ENCODE measurements at regions not wholly inside any gene's neighbourhood (a gene's known extent, or its start where the extent isn't known, plus 50 kb on each side); places are given as distances from the start of the nearest gene placed in this dataset.
"Not testable (repeated sequence)": the region's sequence is repeated elsewhere in the genome, so short reads cannot be mapped to it uniquely, and the experiment has no call there.

DNA sequence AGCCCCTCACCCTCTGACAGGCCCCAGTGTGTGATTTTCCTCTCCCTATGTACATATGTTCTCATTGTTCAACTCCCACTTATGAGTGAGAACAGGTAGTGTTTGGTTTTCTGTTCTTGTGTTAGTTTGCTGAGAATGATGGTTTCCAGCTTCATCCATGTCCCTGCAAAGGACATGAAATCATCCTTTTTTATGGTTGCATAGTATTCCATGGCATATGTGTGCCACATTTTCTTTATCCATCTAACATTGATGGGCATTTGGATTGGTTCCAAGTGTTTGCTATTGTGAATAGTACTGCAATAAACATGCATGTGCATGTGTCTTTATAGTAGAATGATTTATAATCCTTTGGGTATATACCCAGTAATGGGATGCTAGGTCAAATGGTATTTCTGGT is 223.7 kb upstream of the VLDLR start:
- H3K14ac ChIP-seq (replicated peaks; ENCODE audit: low read depth, low read length); H2BK20ac ChIP-seq (ENCODE audit: low read depth, low read length); H2AK9ac ChIP-seq (replicated peaks; ENCODE audit: low read depth, low read length, poor library complexity); H3K9ac ChIP-seq (ENCODE audit: low read depth, low read length); H4K91ac ChIP-seq (ENCODE audit: insufficient read depth, low read depth, low read length); intact Hi-C loops (cut with micrococcal nuclease); in situ Hi-C loops (cut with MboI; ENCODE audit: low sequenced_read_pairs); DNase-seq; dilution Hi-C loops (cut with HindIII; ENCODE audit: low sequenced_read_pairs, unreplicated experiment); H3K4me3 ChIP-seq (ENCODE audit: insufficient read depth, low read depth, low read length); ATAC-seq (ENCODE audit: low read depth); POLR2A ChIA-PET (ENCODE audit: unreplicated experiment); H3K4me2 ChIP-seq (ENCODE audit: low read depth, low read length); H3K56ac ChIP-seq (ENCODE audit: extremely low read depth, insufficient read depth, low read length); BruUV-seq (replicated peaks); H4K8ac ChIP-seq (ENCODE audit: low read depth in 2 of 2, low read length in 2 of 2); H3K4me1 ChIP-seq (ENCODE audit: control insufficient read depth, insufficient read depth, low read length); H3K9me3 ChIP-seq (ENCODE audit: control insufficient read depth, insufficient read depth, low read length); H2AFZ ChIP-seq (replicated peaks; ENCODE audit: low read length, poor library complexity); H2BK120ac ChIP-seq (ENCODE audit: low read depth, low read length); H4K5ac ChIP-seq (ENCODE audit: low read depth, low read length); CTCF ChIA-PET; H3K23ac ChIP-seq (ENCODE audit: low read depth, low read length); H3K18ac ChIP-seq (ENCODE audit: low read depth, low read length); H2AK5ac ChIP-seq (ENCODE audit: low read depth, low read length); H2BK15ac ChIP-seq (ENCODE audit: low read depth, low read length); H3K27me3 ChIP-seq (ENCODE audit: control insufficient read depth, insufficient read depth, low read length); H3K4ac ChIP-seq (ENCODE audit: low read depth, low read length); H2BK5ac ChIP-seq (ENCODE audit: low read depth, low read length, poor library complexity, severe bottlenecking); H4K20me1 ChIP-seq (ENCODE audit: insufficient read depth, low read length); H3K79me1 ChIP-seq (ENCODE audit: low read depth in 1 of 2, low read length in 2 of 2); H3K27ac ChIP-seq (ENCODE audit: insufficient read depth, low read length); H3K36me3 ChIP-seq (ENCODE audit: control insufficient read depth, insufficient read depth, low read length); H3K9me1 ChIP-seq (ENCODE audit: insufficient read depth, low read length): not testable (repeated sequence)

GRCh38 chr9:2401746-2402145 is 219.8 kb upstream of the VLDLR start:
- CTCF ChIA-PET; DNase-seq; H3K27me3 ChIP-seq (ENCODE audit: control insufficient read depth, insufficient read depth, low read length); BruUV-seq (replicated peaks); H4K20me1 ChIP-seq (ENCODE audit: insufficient read depth, low read length); H4K5ac ChIP-seq (ENCODE audit: low read depth, low read length); H2BK5ac ChIP-seq (ENCODE audit: low read depth, low read length, poor library complexity, severe bottlenecking); H3K4ac ChIP-seq (ENCODE audit: low read depth, low read length); H3K36me3 ChIP-seq (ENCODE audit: control insufficient read depth, insufficient read depth, low read length); H3K56ac ChIP-seq (ENCODE audit: extremely low read depth, insufficient read depth, low read length); dilution Hi-C loops (cut with HindIII; ENCODE audit: low sequenced_read_pairs, unreplicated experiment); H3K4me1 ChIP-seq (ENCODE audit: control insufficient read depth, insufficient read depth, low read length); H3K18ac ChIP-seq (ENCODE audit: low read depth, low read length); ATAC-seq (ENCODE audit: low read depth); H2AK9ac ChIP-seq (replicated peaks; ENCODE audit: low read depth, low read length, poor library complexity); H2AFZ ChIP-seq (replicated peaks; ENCODE audit: low read length, poor library complexity); H4K8ac ChIP-seq (ENCODE audit: low read depth in 2 of 2, low read length in 2 of 2); H2BK15ac ChIP-seq (ENCODE audit: low read depth, low read length); H3K14ac ChIP-seq (replicated peaks; ENCODE audit: low read depth, low read length); POLR2A ChIA-PET (ENCODE audit: unreplicated experiment); H3K9me1 ChIP-seq (ENCODE audit: insufficient read depth, low read length); H3K79me1 ChIP-seq (ENCODE audit: low read depth in 1 of 2, low read length in 2 of 2); H3K9me3 ChIP-seq (ENCODE audit: control insufficient read depth, insufficient read depth, low read length); intact Hi-C loops (cut with micrococcal nuclease); H3K4me3 ChIP-seq (ENCODE audit: insufficient read depth, low read depth, low read length); H2AK5ac ChIP-seq (ENCODE audit: low read depth, low read length); H3K4me2 ChIP-seq (ENCODE audit: low read depth, low read length); in situ Hi-C loops (cut with MboI; ENCODE audit: low sequenced_read_pairs); H3K9ac ChIP-seq (ENCODE audit: low read depth, low read length); H4K91ac ChIP-seq (ENCODE audit: insufficient read depth, low read depth, low read length); H2BK20ac ChIP-seq (ENCODE audit: low read depth, low read length); H2BK120ac ChIP-seq (ENCODE audit: low read depth, low read length); H3K23ac ChIP-seq (ENCODE audit: low read depth, low read length); H3K27ac ChIP-seq (ENCODE audit: insufficient read depth, low read length): not testable (repeated sequence)
- WGBS, 2 experiments (ENCODE audit: extremely low coverage in 2 of 2, insufficient read length in 1 of 2) = no CpG with 5 or more reads among the region's 3 CpGs

Measured in IMR-90 (cell line).